ENCODE measurements at regions not wholly inside any gene's neighbourhood (a gene's known extent, or its start where the extent isn't known, plus 50 kb on each side); places are given as distances from the start of the nearest gene placed in this dataset.
"Not testable (repeated sequence)": the region's sequence is repeated elsewhere in the genome, so short reads cannot be mapped to it uniquely, and the experiment has no call there.

- no peak for DNase-seq
Measured at GRCh38 chr11:116397602-116398084, 375.1 kb downstream of the BUD13 start.

GRCh38 chr11:116396331-116396730 lies 376.5 kb downstream of the BUD13 start:
- DNase-seq: no peak

- DNase-seq: no peak
Measured at GRCh38 chr11:116394022-116394421, 378.8 kb downstream of the BUD13 start.

- no peak for DNase-seq
Measured at GRCh38 chr11:116390963-116391362, 381.8 kb downstream of the BUD13 start.

- no peak for DNase-seq
Measured at GRCh38 chr11:116388146-116388545, 384.6 kb downstream of the BUD13 start.

GRCh38 chr11:116387641-116388040 lies 385.1 kb downstream of the BUD13 start:
- no peak for DNase-seq

GRCh38 chr11:116386118-116386699 lies 386.6 kb downstream of the BUD13 start:
- DNase-seq: no peak

GRCh38 chr11:116384876-116385275 lies 387.9 kb downstream of the BUD13 start:
- DNase-seq: no peak

GRCh38 chr11:116384407-116384806 lies 388.4 kb downstream of the BUD13 start:
- no peak for DNase-seq

GRCh38 chr11:116379185-116379828 lies 393.5 kb downstream of the BUD13 start:
- no peak for DNase-seq

- no peak for DNase-seq
Measured at GRCh38 chr11:116376547-116376946, 396.2 kb downstream of the BUD13 start.

- DNase-seq: no peak
Measured at GRCh38 chr11:116376054-116376453, 396.7 kb downstream of the BUD13 start.

GRCh38 chr11:116375221-116375620 lies 397.6 kb downstream of the BUD13 start:
- DNase-seq: no peak

GRCh38 chr11:116374085-116374484 lies 398.7 kb downstream of the BUD13 start:
- DNase-seq: no peak

GRCh38 chr11:116373104-116373944 lies 399.5 kb downstream of the BUD13 start:
- no peak for DNase-seq

- DNase-seq: no peak
Measured at GRCh38 chr11:116371146-116371545, 401.6 kb downstream of the BUD13 start.

GRCh38 chr11:116368784-116369183 lies 404.0 kb downstream of the BUD13 start:
- DNase-seq: no peak

- DNase-seq: no peak
Measured at GRCh38 chr11:116366980-116367645, 405.7 kb downstream of the BUD13 start.

- no peak for DNase-seq
Measured at GRCh38 chr11:116366451-116366850, 406.3 kb downstream of the BUD13 start.

- DNase-seq: not testable (repeated sequence)
Measured at GRCh38 chr11:116364925-116365324, 407.9 kb downstream of the BUD13 start.

- no peak for DNase-seq
Measured at GRCh38 chr11:116364348-116364747, 408.4 kb downstream of the BUD13 start.

GRCh38 chr11:116360221-116360941 lies 412.4 kb downstream of the BUD13 start:
- no peak for DNase-seq
